Omental fat pad (tissue), 3 donors: ENCODE measurements at regions not wholly inside any gene's neighbourhood (a gene's known extent, or its start where the extent isn't known, plus 50 kb on each side); places are given as distances from the start of the nearest gene placed in this dataset.

Experiments
- ATAC-seq: fragments of 150-250 bp; one replicate; pipeline ENCODE4 v1.9.1; 2016; ENCODE audit warnings: mild to moderate bottlenecking, moderate library complexity; ENCODE audit not compliant: low FRiP score
- DNase-seq: peaks from one replicate; pipeline ENCODE4 v3.0.0-alpha.2; 2019; ENCODE audit warnings: low spot score
- CTCF ChIP-seq, 3 donors: fragments of 450-650 bp; IDR thresholded peaks; one replicate each; pipeline ENCODE4 v1.5.1; 2016 to 2017; ENCODE audit warnings: antibody characterized with exemption in 3 of 3, mild to moderate bottlenecking in 3 of 3, moderate library complexity in 2 of 3

DNA sequence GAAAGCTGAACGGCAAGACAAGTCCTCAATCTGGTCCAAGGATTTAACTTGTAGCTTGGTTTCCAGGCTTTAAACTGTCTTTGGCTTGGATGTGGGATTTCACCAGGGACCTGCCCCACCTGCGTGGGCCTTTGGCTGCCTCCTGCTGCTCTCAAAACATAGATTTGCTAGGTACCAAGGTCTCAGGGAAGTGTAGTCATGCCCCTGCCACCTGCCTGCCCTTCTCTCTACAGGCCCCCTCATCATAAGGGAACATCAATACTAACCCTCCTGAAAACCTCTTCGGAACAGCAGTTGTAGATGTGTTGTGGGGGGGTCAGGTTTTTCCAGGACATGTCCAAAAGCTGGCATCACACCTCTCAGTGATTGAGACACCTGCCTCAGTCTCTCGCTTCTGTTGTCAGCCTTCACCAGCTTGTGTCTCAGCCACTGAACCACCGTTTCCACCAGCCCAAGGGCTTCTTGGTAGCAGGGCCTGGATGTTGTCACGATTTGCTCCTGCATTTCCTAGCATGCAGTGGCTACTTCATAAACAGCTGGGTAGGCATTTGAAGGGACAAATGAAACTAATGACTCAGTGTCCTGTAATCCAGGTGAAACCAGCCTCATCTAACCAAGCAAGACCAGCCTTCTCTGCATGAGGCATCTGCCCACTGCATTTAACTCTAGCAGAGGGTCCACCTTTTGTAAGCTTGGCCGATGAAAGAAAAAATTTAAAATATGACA lies 141.6 kb upstream of the THBS2 start:
- ATAC-seq (no peak), DNase-seq (no peak)
- no peak for TF ChIP-seq CTCF (IDR thresholded peaks at IDR 0.05)

DNA sequence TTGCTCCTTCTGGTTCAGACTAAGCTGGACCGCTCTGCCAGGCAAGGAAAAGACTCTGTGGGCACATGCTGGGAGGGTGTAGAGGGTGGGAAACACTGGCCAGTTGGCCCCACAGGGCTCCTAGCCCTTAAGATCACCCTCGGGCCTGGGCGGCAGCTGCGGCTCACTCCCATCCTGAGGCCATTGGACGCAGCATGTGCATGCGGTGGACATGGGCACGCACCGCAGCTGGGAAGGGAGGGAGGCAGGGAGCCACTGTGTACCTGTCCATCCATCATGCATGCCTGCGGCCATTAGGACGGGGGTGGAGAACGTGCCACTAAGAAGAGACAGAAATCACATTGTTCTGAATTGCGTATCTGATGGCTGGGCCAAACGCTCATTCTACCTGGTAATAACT lies 140.1 kb upstream of the THBS2 start:
- DNase-seq (no peak), ATAC-seq (no peak)
- no peak for TF ChIP-seq CTCF (IDR thresholded peaks at IDR 0.05)

- ATAC-seq (no peak), DNase-seq (no peak)
- no peak for TF ChIP-seq CTCF (IDR thresholded peaks at IDR 0.05)
Observed at GRCh38 chr6:169391473-169392071, 137.9 kb upstream of the THBS2 start.

DNA sequence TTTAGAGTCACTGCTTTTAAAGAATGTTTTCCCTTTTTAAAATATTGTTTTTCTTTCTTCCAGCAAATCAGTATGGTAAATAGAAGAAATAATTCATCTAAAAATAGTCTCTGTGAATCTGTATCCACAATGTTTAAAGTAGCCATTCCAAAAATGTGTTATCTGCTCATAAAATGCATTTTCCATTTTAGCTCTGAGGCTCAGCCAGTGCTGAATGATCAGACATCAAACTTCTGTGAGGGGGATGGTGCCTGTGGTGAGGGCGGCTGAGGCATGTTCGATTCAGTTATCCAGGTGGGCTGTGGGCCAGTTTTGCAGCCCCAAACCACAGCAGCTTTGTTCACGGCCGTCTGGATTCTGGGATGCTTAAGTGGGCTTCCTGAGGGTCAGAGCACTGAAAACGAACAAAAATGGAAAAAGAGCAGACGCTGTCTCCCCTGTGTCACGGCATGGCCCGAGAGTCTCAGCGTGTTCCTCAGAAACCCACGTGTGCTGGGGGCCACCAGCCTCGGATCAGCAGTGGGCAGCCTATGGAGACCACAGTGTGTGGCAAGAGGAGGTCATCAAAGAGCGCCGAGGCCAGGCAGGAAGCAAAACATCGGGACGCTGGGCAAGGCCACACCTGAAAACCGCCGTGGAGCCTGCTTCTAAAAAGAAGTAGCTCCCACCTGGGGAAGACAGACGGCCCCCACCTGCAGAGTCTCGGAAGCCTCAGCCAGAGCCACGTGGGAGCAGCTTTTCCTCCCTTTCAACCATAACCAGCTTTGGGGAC lies 134.9 kb upstream of the THBS2 start:
- no peak for ATAC-seq
- DNase-seq = no peak
- no peak for TF ChIP-seq CTCF (IDR thresholded peaks at IDR 0.05)

GRCh38 chr6:169387809-169388383 lies 134.2 kb upstream of the THBS2 start:
- TF ChIP-seq CTCF (IDR thresholded peaks at IDR 0.05) = no peak
- DNase-seq = no peak
- no peak for ATAC-seq

GRCh38 chr6:169386411-169387057 lies 132.9 kb upstream of the THBS2 start:
- DNase-seq (no peak), ATAC-seq (no peak)
- no peak for TF ChIP-seq CTCF (IDR thresholded peaks at IDR 0.05)
